Fibroblast of the aortic adventitia (primary cell): ENCODE measurements at regions not wholly inside any gene's neighbourhood (a gene's known extent, or its start where the extent isn't known, plus 50 kb on each side); places are given as distances from the start of the nearest gene placed in this dataset.

Experiments used
- DNase-seq: peaks from one replicate; pipeline ENCODE4 v3.0.0-alpha.2; 2010; ENCODE audit warnings: low read depth
- H3K4me3 ChIP-seq: 2 replicates; pipeline ENCODE4 v1.5.1; 2011; ENCODE audit warnings: low read depth, mild to moderate bottlenecking, control low read depth, low read length, moderate library complexity
- TF ChIP-seq, protein P1 (sequence below): IDR thresholded peaks from 2 replicates; pipeline ENCODE4 v1.5.1; 2011; ENCODE audit warnings: mild to moderate bottlenecking, low read length, control low read depth, inconsistent platforms; ENCODE audit not compliant: insufficient read depth

DNA sequence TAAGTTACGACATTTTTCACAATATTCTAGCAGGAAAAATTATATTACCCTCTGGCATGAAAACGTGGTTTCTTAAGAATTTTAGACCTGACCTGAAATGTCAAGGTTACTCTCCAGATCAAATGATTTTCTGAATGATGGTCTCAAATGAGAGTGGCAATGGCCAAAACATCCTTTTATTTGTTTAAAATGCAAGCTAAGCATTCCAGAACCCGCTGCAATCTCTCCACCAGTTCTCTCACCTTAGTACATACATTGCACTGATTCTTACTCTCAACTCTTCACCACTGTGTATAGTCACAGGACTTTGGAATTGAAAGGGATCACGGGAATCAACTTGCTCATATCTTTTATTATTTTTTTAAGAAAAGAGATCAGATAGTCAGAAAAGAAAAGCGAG lies 391.6 kb upstream of the LRATD1 start:
- TF ChIP-seq, protein P1, sequence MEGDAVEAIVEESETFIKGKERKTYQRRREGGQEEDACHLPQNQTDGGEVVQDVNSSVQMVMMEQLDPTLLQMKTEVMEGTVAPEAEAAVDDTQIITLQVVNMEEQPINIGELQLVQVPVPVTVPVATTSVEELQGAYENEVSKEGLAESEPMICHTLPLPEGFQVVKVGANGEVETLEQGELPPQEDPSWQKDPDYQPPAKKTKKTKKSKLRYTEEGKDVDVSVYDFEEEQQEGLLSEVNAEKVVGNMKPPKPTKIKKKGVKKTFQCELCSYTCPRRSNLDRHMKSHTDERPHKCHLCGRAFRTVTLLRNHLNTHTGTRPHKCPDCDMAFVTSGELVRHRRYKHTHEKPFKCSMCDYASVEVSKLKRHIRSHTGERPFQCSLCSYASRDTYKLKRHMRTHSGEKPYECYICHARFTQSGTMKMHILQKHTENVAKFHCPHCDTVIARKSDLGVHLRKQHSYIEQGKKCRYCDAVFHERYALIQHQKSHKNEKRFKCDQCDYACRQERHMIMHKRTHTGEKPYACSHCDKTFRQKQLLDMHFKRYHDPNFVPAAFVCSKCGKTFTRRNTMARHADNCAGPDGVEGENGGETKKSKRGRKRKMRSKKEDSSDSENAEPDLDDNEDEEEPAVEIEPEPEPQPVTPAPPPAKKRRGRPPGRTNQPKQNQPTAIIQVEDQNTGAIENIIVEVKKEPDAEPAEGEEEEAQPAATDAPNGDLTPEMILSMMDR, result no peak
- H3K4me3 ChIP-seq, result no peak overlapping the region
- DNase-seq, result no peak

DNA sequence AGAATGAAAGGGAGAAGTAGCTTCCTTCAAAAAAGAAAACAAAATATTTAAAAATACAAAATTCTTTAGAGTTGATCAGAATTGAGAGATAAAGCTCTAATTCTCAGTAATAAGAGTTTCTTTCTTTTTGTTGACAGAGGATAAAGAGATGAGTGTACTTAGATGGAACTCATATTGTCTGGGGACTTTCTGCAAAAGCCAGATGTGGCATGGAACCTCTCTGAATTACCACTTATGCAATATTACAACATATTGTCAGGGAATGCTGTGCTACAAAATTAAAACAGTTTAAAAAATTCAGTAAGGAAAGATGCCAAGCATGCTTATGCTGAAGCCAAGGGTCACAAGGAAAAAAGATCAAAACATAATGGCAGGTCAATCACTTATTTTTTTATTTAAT lies 386.6 kb upstream of the LRATD1 start:
- DNase-seq, result no peak
- no peak overlapping the region for H3K4me3 ChIP-seq
- TF ChIP-seq, protein P1, result no peak

DNA sequence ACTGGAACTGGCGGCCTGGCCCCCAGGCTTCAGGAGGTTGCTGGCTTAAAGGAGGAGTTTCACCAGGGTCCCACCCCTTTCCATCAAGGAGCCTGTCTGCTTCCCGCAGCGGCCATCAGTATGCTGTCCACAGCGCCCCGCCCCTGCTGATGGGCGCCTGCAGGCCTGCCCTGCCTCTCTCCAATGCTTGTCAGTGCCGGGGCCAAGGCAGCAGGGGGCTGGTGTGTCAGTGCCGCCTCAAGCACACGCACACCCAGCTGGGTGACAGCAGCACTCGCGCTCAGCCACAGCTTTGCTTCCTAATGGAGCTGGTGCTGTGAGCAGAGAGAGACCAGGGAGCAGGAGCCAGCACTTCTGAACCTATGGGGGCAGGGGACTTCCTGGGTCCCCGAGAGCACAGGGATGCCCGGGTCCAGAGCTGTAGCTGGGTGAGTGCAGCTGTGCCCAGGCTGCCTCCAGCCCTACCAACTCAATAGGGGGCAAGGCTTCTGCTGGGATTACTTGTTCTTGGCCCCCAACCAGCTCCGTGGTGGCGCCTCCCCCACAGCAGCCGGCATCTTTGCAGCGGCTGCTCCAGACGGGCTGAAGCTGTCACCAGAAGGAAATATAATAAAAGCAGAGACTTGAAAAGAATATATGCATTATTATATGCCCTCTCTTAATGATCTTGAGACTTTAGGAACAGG lies 377.2 kb upstream of the LRATD1 start:
- no peak overlapping the region for H3K4me3 ChIP-seq
- DNase-seq, result no peak
- TF ChIP-seq, protein P1, result no peak

DNA sequence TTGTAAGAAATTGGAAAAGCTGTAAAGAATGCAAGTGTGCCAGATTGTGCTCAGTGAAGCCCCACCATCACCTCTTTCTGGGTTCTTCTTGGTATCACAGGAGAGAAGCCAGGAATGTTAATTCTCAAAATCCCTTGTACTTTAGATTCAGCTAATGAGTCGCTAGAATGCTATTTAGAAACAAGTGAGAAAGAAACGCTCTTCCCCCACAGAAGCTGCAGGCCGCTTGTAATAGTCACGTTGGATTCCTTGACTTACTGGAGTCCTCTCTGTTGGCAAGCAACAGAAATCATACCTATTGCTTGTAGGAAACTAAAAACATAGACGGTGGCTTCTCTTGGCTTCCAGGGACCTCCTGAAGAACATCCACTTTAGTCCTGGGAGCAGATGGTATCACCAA lies 375.6 kb upstream of the LRATD1 start:
- TF ChIP-seq, protein P1, result no peak
- peak; percentile 25 for DNase-seq
- no peak overlapping the region for H3K4me3 ChIP-seq

DNA sequence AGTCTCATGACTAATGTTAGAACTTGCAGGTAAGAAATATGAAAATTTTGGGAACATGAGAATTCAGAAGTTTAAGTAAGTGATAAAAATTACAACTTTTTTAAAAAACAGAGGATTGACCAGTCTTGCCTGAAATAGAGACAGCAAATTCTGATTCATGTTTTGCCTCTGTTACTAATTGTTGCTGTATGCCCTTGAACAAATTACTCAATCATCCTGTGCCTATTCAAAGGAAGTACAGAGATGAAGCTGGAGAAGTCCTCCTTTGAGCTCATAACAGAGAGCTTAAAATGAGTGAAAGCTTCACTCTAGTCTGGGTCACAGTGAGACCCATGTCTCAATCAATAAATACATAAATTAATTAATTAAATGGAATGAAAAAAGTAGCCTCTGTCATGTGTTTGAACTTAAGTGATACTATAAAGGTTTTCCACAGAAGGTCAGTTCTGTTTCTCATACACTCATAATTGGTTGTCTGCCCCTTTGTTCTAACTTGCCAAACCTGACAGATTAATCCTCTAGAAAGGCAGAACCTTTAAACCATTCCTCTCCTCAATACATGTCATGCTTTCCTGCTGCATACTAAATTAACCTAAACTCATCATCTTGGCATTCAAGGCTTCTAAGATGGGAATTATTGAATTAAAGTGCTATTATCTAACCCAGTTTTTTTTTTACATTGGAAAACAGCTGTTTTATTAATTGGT lies 374.6 kb upstream of the LRATD1 start:
- no peak for DNase-seq
- TF ChIP-seq, protein P1, result no peak
- H3K4me3 ChIP-seq, result no peak overlapping the region

DNA sequence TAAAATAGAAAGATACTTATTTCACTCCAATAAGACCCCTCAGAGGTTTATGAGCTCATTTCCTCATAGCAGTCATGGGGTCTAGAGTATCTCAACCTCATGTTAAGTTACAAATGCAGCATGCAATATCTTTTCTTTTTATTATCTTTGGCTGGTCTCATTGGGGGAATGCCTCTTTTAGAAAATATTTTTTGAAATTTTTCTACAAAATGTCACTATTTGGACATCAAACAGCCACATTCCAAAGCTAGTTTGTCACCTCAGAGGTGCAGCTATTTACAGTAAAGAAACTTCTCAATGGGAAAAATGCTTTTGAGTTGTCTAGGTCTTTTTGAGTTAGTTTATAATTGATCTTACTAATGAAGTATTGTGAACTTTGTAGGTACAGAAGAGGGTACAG lies 370.7 kb upstream of the LRATD1 start:
- H3K4me3 ChIP-seq, result no peak overlapping the region
- TF ChIP-seq, protein P1, result no peak
- DNase-seq, result peak; percentile 7
